ENCODE measurements at regions not wholly inside any gene's neighbourhood (a gene's known extent, or its start where the extent isn't known, plus 50 kb on each side); places are given as distances from the start of the nearest gene placed in this dataset.
A peak's percentile ranks its signal among the peaks of the same experiment; 100 is the strongest.

GRCh38 chr5:79924936-79925893, 65.8 kb downstream of the MTX3 start:
- TF ChIP-seq GATA3 (IDR thresholded peaks at IDR 0.05; ENCODE audit: low read depth, low read length), result no peak

DNA sequence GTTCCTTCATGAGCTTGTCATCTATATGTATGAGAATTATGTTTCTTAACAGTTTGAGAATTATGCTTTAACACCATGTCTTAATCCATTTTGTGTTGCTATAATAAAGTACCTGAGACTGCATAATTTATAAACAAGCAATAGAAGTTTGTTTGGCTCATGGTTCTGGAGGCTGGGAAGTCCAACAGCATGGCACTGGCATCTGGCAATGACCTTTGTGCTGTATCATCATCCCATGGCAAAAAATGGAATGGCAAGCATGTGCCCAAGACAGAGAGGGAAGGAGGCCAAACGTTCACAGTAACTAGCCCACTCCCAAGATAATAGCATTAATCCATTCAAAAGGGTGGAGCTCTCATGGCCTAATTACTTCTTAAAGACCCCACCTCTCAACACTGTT, 67.6 kb downstream of the MTX3 start:
- no peak for TF ChIP-seq GATA3 (IDR thresholded peaks at IDR 0.05; ENCODE audit: low read depth, low read length)
- TF ChIP-seq GATA2 (IDR thresholded peaks at IDR 0.05; ENCODE audit: low read depth, low read length), result no peak

- no peak for TF ChIP-seq GATA3 (IDR thresholded peaks at IDR 0.05; ENCODE audit: low read depth, low read length)
- no peak for TF ChIP-seq GATA2 (IDR thresholded peaks at IDR 0.05; ENCODE audit: low read depth, low read length)
Observed at GRCh38 chr5:79922626-79923025, 68.4 kb downstream of the MTX3 start.

GRCh38 chr5:79901631-79902030, 89.4 kb downstream of the MTX3 start:
- TF ChIP-seq GATA2 (IDR thresholded peaks at IDR 0.05; ENCODE audit: low read depth, low read length) (no peak), GATA3 (IDR thresholded peaks at IDR 0.05; ENCODE audit: low read depth, low read length) (no peak)

GRCh38 chr5:79898611-79899010, 92.5 kb downstream of the MTX3 start:
- TF ChIP-seq GATA3 (IDR thresholded peaks at IDR 0.05; ENCODE audit: low read depth, low read length) (no peak), GATA2 (IDR thresholded peaks at IDR 0.05; ENCODE audit: low read depth, low read length) (no peak)

DNA sequence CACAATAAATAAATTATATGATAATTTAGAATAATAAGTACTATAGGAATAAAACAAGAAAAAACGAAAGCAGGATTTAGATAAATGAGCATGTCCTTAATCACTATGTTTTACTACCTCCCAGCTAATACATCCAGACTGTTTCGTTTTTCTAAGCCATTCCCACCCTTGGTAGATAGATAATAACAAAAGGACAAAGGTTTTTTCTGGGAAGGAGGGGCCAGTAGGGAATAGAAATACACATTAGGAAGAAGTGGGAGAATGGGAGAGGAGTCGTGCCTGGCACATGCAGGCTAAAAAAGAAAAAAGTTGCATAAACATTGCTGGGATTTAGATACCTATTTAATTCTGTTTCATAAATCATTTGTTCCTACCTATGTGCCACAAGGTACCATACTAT, 97.1 kb downstream of the MTX3 start:
- no peak for TF ChIP-seq GATA2 (IDR thresholded peaks at IDR 0.05; ENCODE audit: low read depth, low read length)
- TF ChIP-seq GATA3 (IDR thresholded peaks at IDR 0.05; ENCODE audit: low read depth, low read length), result no peak

DNA sequence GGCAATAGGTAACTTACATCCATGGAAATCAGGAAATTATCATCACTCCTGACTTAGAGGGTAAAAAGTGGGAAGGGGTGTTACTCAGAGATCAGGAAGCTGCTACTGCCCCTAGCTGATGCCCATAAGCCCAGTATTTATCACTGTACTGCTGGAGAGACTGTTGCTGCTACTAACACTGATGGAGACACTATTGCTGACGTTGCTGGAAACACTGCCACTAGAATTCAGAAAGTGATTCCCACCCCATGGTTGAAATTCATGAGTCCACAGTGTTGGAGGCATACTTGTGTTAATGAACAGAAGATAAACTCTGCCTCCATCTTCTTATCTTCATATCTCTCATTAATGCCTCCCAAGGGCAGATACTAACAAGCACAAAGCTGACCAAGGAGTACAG, 97.6 kb downstream of the MTX3 start:
- TF ChIP-seq GATA2 (IDR thresholded peaks at IDR 0.05; ENCODE audit: low read depth, low read length) (no peak), GATA3 (IDR thresholded peaks at IDR 0.05; ENCODE audit: low read depth, low read length) (no peak)

DNA sequence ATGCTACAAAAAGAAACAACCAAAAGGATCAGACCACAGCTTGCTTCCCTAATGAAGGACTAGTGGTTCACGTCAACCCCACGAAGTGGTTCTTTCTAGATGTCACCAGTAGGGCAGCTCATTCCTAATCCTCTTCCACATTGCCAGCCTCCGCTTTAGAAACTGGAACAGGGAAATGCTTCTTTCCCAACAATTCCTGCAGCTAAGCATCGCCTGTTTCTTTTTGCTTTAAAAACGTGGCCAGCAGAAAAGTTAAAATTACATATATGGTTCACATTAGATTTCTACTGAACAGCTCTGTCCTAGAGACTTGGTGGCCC, 100.2 kb downstream of the MTX3 start:
- TF ChIP-seq GATA2 (IDR thresholded peaks at IDR 0.05; ENCODE audit: low read depth, low read length) (no peak), GATA3 (IDR thresholded peaks at IDR 0.05; ENCODE audit: low read depth, low read length) (no peak)

DNA sequence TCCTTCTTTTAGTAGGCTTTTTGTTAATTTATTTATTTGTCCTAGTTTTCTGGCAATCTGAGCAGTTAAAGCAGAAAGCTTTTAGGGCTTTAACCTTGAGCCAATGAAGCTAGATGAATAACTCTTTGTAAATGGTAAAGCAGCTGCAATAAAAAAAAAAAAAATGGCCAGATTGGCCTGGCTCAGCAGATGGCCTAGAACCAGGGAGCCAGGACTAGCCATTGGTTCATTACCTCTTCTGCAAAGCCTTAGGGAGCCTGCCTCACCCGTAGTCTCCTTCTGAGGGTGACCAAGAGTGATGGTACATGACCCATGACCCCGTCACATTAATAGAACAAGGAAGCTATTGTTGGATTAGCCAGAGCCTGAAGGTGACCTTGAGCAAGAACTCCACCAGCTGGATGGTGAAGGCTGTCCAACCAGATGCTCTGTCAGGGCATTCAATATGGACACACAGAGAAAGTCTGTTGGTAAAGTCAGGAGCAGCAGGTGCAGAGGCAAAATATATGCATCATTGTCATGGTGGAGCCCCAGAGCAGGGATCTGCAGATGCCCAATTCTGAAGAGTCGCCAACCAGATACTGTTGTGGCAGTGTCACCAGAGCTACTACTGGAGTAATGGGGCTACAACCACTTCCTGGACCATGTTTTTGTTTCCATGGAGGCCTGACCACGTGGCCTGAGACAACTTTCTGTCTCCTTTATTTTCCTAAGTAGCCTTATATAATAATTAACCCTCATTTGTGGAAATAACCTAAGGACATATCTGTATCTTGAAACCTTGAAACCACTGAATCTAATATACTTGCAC, 100.7 kb downstream of the MTX3 start:
- no peak for TF ChIP-seq GATA3 (IDR thresholded peaks at IDR 0.05; ENCODE audit: low read depth, low read length)
- TF ChIP-seq GATA2 (IDR thresholded peaks at IDR 0.05; ENCODE audit: low read depth, low read length), result no peak

- no peak for TF ChIP-seq GATA2 (IDR thresholded peaks at IDR 0.05; ENCODE audit: low read depth, low read length)
- no peak for TF ChIP-seq GATA3 (IDR thresholded peaks at IDR 0.05; ENCODE audit: low read depth, low read length)
Observed at GRCh38 chr5:79888643-79889042, 102.4 kb downstream of the MTX3 start.

DNA sequence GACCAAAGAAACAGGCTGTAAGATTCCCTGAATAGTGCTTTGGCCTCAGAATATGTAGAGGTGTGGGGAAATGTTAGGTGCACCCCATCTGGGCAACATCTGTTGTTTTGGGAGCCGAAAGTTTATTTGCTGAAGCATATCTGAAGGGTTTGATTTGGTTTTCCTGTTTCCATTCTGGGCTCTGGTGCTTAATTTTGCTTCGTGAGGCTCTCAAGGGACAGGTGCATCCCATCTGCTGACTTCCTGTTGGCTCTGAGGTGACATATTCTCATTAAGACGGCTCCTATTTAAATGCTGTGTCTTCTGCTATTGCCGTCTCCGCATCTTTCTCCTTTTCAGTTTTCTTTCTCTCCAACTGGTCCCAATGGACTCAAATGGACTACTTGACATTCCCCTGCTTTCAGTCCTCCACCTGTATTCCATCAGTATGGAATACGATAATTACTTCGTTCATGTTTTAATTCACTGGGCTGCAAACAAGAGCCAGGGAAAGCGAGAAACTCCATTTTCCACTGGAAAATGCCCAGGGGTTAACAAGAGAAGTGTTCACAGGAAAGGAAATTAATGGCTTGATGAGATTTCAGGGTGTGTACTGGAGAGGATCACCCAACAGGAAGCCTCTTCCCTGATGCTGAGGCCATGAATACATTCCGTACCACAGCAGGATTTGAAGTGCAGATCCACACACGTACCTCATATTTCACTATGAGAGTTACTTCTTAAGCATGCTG, 104.0 kb downstream of the MTX3 start:
- TF ChIP-seq GATA3 (IDR thresholded peaks at IDR 0.05; ENCODE audit: low read depth, low read length), result no peak

DNA sequence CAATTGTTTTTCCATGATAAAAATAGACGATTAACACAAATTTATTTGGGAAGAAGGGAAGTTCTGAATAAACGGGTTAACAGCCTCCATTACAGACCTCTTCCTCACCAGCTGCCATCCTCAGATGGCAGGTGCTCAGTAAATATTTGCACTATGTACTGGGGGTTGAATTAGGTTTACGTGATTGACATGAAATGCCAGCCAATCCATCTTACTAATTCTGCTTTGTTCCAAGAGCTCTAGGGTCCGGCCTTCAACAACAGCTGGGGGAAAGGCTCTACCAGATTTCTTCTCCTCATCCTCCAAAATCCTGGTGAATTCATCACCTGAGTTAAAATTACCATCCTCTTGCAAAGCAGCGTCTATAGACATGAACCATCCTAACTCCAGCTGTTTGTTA, 104.6 kb downstream of the MTX3 start:
- TF ChIP-seq GATA2 (IDR thresholded peaks at IDR 0.05; ENCODE audit: low read depth, low read length) (no peak), GATA3 (IDR thresholded peaks at IDR 0.05; ENCODE audit: low read depth, low read length) (no peak)

DNA sequence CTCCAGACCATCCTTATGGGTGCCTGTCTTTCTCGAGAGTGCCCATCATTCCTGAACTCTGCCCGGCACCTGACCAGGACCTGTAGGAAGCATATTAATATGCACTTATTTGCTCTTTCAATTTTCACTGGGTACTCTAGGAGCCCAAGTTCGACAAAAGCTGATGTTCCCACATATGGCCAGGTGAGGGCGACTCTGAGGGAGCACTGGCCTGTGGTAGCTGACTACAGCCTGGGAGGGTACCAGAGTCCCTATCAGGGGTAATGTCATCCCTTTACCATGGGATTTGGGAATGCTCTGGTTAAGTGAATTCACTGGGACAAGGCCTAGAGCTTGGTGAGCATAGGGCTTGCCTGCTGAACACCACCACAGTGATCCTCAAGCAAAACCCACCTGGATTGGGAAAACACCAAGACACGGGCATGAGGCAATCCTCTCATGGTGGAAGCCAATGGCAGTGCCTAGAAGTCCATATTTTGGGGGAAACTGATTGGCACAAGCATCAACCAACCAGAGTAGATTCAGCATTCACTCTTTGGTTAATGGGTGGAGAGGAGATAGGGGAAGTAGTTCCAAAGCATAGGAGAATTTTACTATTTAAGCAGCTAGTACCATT, 112.2 kb downstream of the MTX3 start:
- TF ChIP-seq GATA3 (IDR thresholded peaks at IDR 0.05; ENCODE audit: low read depth, low read length), result no peak
- no peak for TF ChIP-seq GATA2 (IDR thresholded peaks at IDR 0.05; ENCODE audit: low read depth, low read length)

DNA sequence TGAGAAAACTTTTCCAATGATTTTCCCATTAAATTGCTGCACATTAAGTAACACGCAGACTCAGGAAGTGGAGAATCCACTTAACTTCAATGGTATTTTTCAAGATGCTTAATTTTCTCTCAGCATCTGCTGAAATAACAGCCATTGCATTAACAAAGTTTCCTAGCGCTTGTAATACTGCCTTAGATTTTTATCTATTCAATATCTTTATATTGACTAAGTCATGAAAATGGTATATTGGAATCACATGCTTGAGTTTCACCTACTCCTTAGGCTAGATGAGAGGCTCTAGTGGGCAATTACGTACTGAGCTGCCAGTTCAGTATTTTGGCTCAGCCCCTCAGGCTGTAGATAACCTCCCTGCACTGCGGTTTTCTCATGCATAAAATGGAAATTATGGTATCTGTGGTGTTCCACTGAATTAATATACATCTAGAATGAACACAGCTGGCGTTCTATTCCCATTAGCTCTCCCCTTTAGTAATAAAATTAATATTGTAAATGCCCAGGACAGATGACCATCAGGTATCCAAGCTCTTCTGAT, 112.9 kb downstream of the MTX3 start:
- no peak for TF ChIP-seq GATA2 (IDR thresholded peaks at IDR 0.05; ENCODE audit: low read depth, low read length)
- TF ChIP-seq GATA3 (IDR thresholded peaks at IDR 0.05; ENCODE audit: low read depth, low read length), result 0 out of 2 replicates have a peak, but pooled peaks have one; percentile 9

Data from SH-SY5Y (cell line).